ENCODE measurements at regions not wholly inside any gene's neighbourhood (a gene's known extent, or its start where the extent isn't known, plus 50 kb on each side); places are given as distances from the start of the nearest gene placed in this dataset.

- DNase-seq (ENCODE audit: low spot score), result no peak
These were observed 112.9 kb upstream of the IQCM start for GRCh38 chr4:149928507-149928906.

- DNase-seq (ENCODE audit: low spot score), result no peak
These were observed 115.8 kb upstream of the IQCM start for GRCh38 chr4:149931431-149931830.

GRCh38 chr4:149932188-149932587 is 116.5 kb upstream of the IQCM start:
- DNase-seq (ENCODE audit: low spot score), result no peak

GRCh38 chr4:149933120-149933519 is 117.5 kb upstream of the IQCM start:
- DNase-seq (ENCODE audit: low spot score), result no peak

GRCh38 chr4:149933883-149934282 is 118.2 kb upstream of the IQCM start:
- no peak for DNase-seq (ENCODE audit: low spot score)

GRCh38 chr4:149949381-149949780 is 128.9 kb upstream of the DCLK2 start:
- no peak for DNase-seq (ENCODE audit: low spot score)

- DNase-seq (ENCODE audit: low spot score), result no peak
These were observed 126.9 kb upstream of the DCLK2 start for GRCh38 chr4:149951152-149951900.

GRCh38 chr4:149952101-149952500 is 126.1 kb upstream of the DCLK2 start:
- no peak for DNase-seq (ENCODE audit: low spot score)

- DNase-seq (ENCODE audit: low spot score), result no peak
These were observed 125.5 kb upstream of the DCLK2 start for GRCh38 chr4:149952716-149953115.

GRCh38 chr4:149955780-149956390 is 122.4 kb upstream of the DCLK2 start:
- no peak for DNase-seq (ENCODE audit: low spot score)

GRCh38 chr4:149956678-149957077 is 121.6 kb upstream of the DCLK2 start:
- DNase-seq (ENCODE audit: low spot score), result no peak

GRCh38 chr4:149961876-149962597 is 116.2 kb upstream of the DCLK2 start:
- peak; percentile 23 for DNase-seq (ENCODE audit: low spot score)

GRCh38 chr4:149964001-149964796 is 114.0 kb upstream of the DCLK2 start:
- no peak for DNase-seq (ENCODE audit: low spot score)

- no peak for DNase-seq (ENCODE audit: low spot score)
These were observed 113.0 kb upstream of the DCLK2 start for GRCh38 chr4:149965206-149965605.

GRCh38 chr4:149972407-149972806 is 105.8 kb upstream of the DCLK2 start:
- DNase-seq (ENCODE audit: low spot score), result no peak

GRCh38 chr4:149973181-149973580 is 105.1 kb upstream of the DCLK2 start:
- no peak for DNase-seq (ENCODE audit: low spot score)

- no peak for DNase-seq (ENCODE audit: low spot score)
These were observed 103.1 kb upstream of the DCLK2 start for GRCh38 chr4:149975172-149975571.

- DNase-seq (ENCODE audit: low spot score), result no peak
These were observed 98.0 kb upstream of the DCLK2 start for GRCh38 chr4:149980121-149980682.

- peak; percentile 59 for DNase-seq (ENCODE audit: low spot score)
These were observed 97.3 kb upstream of the DCLK2 start for GRCh38 chr4:149980941-149981340.

GRCh38 chr4:149983401-149983800 is 94.8 kb upstream of the DCLK2 start:
- DNase-seq (ENCODE audit: low spot score), result no peak

- DNase-seq (ENCODE audit: low spot score), result no peak
These were observed 94.3 kb upstream of the DCLK2 start for GRCh38 chr4:149983931-149984330.

GRCh38 chr4:149985981-149986380 is 92.3 kb upstream of the DCLK2 start:
- no peak for DNase-seq (ENCODE audit: low spot score)
